ENCODE measurements at regions not wholly inside any gene's neighbourhood (a gene's known extent, or its start where the extent isn't known, plus 50 kb on each side); places are given as distances from the start of the nearest gene placed in this dataset.

DNA sequence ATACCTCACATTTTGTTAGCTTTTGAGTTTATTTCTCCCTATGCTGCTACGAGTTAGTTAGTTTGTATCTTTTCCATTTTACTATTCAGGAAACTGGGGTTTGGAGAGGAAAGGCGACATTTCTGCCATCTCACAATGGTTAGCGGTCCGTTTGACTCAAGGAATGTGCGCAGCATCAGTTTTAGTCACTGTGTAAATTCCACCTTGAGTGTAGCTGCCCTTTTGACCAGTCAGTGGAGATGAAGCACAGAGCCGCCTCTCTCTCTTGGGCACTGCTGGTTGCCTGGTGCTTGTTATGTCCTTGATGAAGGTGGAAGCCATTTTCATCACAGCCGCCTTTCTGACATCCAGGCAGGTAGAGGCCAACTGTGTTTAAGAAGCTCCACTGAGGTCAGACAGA lies 185.5 kb downstream of the SCP2D1 start:
- no peak for DNase-seq (ENCODE audit: low spot score)

GRCh38 chr20:19000078-19000477 lies 186.5 kb downstream of the SCP2D1 start:
- DNase-seq (ENCODE audit: low spot score), result no peak

DNA sequence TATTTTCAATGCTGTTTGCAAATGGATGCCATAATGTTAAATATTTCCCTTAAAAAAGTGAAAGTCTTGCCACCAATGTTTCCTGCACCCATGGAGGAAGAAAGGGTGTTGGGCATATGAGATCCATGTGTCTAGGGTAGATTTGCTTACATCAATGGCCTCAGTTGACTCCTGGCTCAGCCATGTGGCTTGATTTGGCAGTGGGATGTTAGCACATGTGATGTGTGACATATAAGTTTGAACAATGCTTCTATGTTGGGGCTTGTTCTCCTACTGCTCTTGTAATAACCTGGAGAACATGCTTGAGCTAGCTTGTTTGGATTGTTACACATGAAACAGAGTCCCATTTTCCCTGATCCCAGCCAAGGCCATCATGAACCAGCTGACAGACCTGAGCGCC lies 187.6 kb downstream of the SCP2D1 start:
- no peak for DNase-seq (ENCODE audit: low spot score)

DNA sequence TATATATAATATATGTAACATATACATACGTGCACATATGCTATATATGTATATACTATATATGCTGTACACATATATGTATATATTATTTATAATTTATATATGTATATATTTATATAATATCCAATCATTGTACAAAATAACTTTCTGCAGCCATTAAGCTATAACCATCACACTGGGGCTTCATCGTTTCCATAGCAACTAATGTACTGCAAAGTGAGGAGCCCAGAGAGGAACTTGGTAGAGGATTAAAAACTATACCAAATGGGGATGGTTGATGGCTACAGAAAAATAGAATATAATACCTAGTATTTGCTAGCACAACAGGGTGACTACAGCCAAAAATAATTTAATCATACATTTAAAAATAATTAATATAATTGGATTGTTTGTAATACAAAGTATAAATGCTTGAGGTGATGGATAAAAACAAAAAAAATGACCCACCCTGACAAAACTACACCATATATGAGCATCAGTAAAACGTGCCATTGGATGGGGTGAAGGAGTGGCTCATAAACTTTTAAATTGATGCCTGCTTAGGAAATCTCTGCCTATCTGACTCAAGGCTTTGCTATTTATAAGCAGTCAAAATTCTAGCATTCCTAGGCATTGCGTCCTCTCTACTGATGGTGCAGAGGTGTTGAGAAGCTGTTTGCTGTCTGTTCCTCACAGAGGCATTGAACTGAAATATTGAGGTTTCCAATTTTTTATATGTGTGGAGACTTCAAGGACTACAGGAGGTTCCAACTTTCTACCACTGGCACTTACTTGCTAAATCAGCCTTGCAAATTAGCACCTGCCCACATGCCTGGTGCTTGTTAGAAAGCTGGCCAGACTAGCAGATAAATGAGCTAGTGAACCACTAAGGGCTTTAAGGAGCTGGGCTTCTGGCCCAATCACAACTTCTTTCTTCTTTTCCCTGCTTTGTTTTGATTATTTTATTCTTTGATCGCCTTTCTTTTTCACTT lies 190.1 kb downstream of the SCP2D1 start:
- no peak for DNase-seq (ENCODE audit: low spot score)

- DNase-seq (ENCODE audit: low spot score), result no peak
Measured at GRCh38 chr20:19004975-19005374, 191.4 kb downstream of the SCP2D1 start.

DNA sequence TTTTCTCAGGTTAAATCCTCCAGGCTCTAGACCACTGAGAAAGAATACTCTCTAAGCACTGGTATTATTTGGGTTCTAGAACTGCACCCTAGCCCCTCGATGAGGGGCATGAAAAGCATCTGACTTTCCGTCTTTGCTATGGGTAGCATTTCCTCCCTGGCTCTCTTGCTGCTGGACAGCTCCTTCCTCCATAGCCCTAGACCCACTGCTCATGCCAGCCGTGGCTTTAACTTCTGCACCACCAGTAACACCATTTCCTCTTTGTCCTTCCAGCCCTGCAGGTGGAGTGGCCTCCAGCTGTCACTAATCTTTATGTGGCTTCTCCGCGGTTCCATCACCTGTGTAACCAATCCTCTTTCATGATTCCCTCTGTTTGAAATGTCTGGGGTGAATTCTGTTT lies 194.9 kb downstream of the SCP2D1 start:
- DNase-seq (ENCODE audit: low spot score), result no peak

DNA sequence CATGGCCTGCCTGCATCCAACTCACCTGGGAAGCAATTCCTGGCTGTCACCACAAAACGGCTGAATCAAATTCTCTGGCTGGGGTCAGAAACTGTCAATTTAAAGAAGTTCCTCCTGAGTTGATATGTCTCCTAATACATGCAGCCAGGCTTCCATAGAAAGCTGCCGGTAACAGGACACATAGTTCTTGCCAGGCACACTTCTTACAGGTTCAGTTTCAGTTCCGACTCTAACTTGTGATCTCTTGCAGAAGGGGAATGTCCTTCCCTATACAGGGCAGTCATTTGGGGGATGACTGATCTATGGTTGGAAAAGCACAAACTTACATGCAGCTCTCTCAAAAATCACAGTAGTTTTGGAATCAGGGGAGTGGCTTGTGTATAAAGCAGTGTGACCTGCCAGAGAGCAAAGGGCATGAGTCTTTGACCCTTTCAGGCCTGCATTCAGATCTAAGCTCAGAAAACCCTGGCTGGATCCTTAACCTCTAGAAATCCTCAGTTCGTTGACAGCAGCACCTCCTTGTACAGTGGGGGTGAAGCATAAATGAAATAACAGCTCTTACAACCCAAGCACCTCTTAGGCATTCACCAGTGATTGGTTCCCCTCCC lies 195.6 kb downstream of the SCP2D1 start:
- DNase-seq (ENCODE audit: low spot score), result no peak

DNA sequence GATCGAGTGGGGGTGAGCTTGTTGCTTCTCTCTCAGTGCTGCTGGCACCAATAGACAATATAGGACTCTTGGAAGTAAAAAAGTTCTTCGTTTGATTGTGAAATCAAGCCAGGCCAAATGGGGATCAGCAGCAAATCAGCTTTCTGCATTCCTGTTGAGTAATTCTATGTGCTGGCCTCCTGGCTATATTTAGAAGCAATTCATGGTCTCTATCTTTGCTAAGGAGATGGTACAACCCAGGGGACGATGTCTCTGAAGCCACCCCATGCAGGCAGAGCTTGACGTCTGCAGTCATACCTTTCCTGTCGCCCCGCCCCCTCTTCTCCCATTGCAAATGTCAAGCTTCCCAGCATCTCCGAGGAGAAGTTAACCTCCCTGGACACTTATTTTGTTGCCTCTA lies 199.1 kb downstream of the SCP2D1 start:
- no peak for DNase-seq (ENCODE audit: low spot score)

- DNase-seq (ENCODE audit: low spot score), result no peak
Measured at GRCh38 chr20:19013907-19014306, 198.5 kb upstream of the SLC24A3 start.

- peak; percentile 8 for DNase-seq (ENCODE audit: low spot score)
Measured at GRCh38 chr20:19015351-19016139, 196.9 kb upstream of the SLC24A3 start.

- no peak for DNase-seq (ENCODE audit: low spot score)
Measured at GRCh38 chr20:19016140-19016497, 196.3 kb upstream of the SLC24A3 start.

- DNase-seq (ENCODE audit: low spot score), result no peak
Measured at GRCh38 chr20:19017104-19017690, 195.2 kb upstream of the SLC24A3 start.

DNA sequence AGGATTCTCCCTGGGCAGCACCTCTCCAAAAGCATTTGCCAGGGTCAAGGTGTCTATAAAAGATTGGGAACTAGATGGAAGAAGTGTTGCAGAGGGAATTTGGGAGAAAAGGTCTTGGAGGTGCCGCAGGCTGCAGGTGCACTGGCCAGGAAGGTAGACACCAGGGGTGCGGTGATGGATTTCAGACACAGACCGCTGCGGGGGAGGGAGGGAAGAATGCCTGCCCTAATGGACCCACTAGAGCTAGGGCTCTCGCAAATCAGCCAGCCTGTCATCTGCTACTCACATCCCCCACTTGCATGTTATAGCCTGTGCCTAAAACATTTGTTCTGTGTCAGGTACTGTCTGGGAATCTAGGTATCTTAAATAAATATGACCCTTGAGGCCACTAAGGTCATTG lies 193.6 kb upstream of the SLC24A3 start:
- no peak for DNase-seq (ENCODE audit: low spot score)

DNA sequence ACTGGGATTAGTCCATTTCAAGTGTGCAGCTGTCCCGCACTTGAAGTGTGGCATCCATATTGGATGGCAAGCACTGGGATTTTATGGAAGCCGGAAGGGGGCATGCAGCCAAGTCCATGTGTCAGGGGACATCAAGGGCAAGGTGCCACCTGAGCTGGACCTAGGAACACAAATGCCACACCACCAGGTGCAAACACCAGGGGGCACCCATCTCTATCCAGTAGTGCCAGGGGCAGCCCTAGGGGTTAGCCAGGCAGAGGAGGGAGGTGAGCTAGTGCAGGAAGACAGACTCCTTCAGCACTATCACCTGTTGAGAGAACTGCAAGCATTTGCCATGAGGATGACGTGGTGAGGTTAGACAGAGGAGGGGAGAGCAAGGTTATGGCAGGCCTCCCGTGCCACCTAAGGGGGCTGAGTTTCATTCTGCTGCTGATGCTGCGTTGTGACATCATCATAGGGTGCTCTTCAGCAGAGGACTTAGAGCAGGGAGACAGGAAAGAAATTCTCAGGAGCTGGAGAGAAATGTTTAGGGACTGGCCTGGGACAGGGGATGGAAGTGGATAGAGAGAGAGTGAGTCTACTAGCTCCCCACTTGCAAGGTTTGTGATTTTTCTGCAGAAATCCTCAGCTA lies 192.6 kb upstream of the SLC24A3 start:
- no peak for DNase-seq (ENCODE audit: low spot score)

DNA sequence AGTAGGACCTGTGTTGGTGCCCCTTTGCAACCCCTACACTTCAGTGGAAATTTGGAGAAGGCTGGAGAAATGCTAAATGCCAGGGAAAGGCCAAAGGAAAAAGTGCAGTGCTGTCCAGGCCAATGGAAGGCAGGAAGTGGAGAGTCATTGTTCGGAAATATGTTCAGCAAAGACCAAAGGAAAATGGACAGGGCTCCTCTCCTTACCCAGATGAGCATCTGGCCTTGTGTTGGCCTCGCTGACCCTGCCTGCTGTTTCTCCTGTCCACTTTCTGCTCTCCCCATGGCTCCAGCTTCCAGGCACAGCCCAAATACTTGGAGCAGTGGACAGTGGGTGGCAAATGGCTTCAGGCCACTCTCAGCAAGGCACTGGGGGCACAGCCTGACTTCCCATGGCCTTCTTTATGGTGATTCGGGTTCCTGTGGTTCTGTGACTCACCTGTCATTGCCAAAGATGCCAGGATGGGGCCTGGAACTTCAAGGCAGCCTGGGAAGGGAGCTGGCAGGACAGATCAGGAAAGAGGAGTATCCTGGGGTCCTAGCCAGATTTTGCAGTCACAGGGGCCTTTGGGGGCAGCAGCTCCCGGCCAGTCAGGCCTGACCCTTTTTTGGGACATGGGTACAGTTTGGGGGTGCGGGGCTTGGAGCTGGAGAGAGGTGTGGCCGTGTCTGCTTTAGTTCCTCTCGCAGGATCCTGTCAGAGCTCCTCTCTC lies 190.9 kb upstream of the SLC24A3 start:
- no peak for DNase-seq (ENCODE audit: low spot score)

GRCh38 chr20:19022118-19022575 lies 190.3 kb upstream of the SLC24A3 start:
- DNase-seq (ENCODE audit: low spot score), result no peak

- no peak for DNase-seq (ENCODE audit: low spot score)
Measured at GRCh38 chr20:19022791-19023448, 189.5 kb upstream of the SLC24A3 start.

DNA sequence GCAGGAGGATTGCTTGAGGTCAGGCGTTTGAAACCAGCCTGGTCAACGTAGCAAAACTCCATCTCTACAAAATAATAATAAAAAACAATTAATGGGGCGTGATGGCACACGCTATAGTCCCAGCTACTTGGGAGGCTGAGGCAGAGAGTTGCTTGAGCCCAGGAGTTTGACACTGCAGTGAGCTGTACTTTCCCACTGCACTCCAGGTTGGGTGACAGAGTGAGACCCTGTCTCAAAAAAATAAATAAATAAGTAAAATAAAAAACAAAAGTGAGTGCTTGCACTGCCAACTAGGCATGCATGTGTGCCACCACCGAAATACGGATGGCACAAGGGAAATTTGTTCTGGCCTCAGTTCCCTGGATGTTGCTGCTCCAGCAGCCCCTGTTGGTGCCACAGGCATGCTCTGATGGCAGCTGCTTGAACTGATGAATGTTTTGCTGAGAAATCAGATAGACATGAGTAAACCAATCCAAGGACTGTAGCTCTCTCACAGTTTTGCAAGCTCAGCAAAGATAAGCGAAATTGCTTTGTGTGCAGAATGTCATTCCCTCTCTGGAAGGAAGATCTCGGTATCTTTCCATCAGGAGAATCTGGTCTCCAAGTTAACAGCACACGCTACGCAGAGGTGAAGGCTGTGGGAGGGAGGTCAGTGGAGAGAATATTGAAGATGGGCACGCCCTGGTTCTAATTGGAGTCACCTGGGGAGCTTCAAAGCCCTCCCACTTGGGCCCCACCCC lies 188.0 kb upstream of the SLC24A3 start:
- DNase-seq (ENCODE audit: low spot score), result no peak

- no peak for DNase-seq (ENCODE audit: low spot score)
Measured at GRCh38 chr20:19025430-19026120, 186.9 kb upstream of the SLC24A3 start.

All from cerebellar cortex (tissue), 1 donor.